ENCODE measurements at regions not wholly inside any gene's neighbourhood (a gene's known extent, or its start where the extent isn't known, plus 50 kb on each side); places are given as distances from the start of the nearest gene placed in this dataset.

DNA sequence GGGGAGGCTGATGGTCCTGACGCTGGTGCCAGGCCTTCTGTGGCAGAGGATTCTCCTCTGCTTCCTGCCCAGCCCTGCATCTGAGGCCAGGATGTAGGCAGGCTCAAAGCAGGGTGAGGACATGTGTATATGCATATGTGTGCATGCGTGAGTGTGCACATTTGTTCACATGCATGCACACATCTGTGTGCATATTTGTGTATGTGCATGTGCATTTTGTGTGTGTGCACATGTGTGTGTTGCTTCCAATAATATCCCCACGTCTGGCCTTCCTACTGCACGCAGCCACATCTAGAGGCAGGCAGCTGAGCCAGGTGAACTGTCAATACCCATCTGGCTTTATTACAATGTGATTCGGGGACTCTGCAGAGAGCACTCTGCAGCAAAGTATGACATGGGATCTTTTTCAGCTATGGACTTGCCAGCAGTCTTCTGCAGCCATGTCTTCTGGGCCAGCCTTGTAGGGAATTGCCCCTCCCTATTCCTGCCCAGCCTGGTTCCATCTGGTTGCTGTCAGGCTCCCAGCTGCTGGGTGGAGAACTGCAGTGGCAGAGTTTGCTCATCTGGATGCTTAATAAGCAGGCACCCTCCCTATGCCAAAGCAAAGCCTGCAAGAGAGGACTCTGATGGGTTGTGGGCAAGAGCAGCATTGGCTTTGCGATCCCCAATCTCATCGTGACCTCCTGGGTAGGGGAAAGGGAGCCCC, 140.7 kb downstream of the PFKFB3 start:
- no peak for DNase-seq

DNA sequence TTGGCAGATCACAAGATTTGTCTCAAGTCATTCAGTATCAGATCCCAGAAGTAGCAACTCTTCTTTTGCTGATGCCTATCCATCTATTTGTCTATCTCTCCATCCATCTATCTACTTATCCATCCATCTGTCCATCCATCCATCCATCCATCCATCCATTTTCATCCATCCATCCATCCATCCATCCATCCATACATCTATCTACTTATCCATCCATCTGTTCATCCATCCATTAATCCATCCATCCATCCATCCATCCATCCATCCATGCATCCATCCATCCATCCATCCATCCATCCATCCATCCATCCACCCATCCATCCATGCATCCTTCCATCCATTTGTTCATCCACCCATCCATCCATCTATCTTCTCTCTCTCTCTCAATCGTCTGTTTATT, 142.7 kb downstream of the PFKFB3 start:
- DNase-seq = no peak

DNA sequence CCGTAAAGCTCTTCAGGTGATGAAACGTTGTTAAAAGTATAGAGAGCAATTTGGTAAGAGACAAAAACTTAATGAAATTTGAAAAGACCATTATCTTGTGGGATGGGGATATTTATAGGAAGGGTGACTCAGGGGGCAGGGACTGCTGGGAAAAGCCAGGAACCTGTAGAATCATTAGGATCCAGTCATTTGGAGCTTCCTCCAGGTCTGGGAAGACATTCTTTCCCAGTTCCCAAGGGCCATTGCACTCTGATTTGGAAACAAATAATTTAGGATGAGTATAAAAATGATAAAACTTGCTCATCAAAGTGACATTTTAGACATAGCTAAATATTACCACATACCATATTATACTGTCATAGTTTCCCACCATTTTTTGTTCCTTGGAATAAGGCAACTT, 143.9 kb downstream of the PFKFB3 start:
- DNase-seq = no peak

DNA sequence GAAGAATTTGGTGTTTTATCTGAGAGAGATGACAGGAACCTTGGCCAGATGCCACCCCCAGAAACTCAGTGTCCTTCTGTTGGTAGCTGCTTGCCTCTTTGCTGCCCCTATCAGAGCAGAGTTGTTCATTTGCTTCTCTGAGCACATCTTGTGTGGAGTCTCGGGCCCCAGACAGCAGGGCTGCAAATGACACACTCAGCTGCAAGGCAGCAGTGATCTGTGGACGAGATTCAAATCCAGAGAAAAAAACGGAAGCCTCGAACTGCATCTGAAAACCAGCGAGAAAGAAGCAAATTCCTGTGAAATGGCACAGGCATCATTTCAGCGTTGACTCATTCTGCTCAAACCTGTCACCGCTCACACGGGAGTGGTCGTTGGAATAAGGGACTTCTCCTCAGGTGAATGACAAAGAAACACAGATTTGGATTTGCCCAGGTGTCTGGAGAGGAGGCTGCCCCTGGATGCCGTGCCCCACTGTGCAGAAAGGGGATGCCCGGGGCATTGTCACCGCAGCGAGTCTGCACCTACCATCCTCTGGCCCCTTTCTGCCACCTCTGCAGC, 144.7 kb downstream of the PFKFB3 start:
- DNase-seq = peak; percentile 52

DNA sequence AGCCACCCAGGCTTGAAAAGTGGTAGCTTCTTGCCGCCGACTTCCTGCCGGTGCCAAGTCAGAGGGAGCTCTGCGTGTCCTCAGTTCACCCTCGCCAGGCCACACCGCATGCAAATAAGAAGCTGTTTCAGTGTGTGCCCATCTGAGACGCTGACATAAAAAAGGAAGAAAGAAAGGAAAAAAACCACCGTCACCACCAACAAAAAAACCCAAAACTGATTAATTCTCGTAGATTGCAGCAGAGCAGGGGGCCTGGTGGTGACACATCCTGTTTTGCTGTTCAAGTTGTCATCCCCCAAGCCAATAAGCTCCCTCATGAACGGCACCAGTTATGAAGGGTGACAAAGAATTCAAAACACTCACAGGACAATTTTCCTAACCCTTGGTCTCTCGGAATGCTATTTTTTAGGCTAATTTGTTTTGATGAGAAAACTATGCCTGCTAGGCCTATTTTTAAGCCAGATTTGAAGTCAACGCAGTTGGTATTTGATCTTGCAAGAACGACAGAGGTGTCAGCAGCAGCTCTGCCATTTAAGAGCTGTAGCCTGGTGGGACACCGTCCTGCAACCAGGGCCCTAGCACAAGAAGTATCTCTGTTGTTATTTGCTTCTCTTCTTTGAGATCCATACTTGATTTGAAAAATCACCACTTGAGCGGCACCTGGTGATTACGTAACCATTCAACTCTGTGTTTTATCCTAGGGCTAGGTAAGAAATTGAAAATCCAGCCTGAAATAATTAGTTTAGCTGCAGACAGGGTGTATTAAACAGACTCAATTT, 145.6 kb downstream of the PFKFB3 start:
- peak; percentile 81 for DNase-seq

DNA sequence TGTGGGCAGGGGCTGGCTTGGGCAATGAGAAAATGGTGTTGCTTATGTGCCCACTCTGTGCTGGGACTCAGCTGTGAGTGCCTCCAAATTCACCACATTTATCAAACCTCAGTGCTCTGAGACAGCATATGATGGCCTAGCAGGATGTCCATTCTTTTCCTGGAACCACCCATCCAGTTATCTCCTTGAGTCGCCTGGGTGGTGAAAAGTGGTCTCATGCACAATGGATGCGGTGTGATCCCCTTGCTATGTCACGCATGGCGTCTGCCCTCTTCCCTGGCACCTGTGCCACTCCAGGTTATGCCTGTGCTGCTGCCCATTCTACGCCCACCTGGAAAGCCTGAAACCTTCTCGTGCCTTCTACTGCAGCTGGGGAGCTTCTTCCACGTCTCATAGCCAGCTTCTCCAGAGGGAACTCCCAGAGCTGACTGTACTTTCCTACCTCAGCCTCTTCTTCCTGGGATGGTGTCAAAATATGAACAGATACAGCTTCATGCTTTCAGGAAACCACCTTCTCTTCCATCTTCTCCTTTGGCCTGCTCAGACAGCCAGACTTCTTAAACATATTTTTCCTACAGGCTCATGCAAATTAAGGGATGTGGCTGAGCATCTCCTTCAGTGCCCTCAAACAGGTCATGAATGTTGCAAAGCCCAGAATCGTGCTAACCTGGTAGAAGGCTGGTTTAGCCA, 147.3 kb downstream of the PFKFB3 start:
- no peak for DNase-seq

DNA sequence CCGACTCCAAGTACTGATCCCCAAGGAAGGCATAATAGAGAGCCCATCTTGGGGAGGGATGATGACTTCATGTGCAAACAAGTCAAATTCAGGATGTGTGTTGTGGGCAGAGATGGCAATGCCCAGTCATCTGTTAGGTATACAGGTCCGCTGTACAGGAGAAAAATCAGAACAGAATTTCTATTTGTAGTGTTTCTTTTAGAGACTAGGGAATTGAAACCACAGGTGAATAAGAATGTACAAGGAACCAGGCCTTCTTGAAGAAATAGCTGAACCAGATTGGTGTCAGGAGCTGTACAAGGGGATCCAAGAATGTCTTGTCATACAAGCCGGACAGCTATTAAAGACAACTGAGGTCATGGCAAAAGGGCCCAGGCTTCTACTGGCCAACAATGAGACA, 147.9 kb downstream of the PFKFB3 start:
- DNase-seq = no peak

DNA sequence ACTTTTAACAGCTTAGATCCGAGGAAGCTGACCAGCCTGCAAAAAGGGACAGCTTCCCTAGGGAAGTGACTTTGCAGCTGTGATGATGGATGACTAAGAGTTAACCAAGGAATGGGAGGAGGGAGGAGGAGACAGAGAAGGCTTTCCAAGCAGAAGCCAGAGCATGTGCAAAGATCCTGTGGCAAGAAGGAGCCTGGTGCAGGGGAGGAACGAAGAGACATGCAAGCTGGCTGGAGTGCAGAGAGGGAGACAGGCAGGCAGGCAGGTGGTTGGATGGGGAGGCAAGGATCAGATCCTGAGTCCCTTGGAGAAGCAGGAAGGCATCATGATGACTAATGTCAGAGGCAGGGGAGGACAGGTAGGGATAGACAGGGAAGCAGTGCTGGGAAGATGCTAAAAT, 148.8 kb downstream of the PFKFB3 start:
- no peak for DNase-seq

DNA sequence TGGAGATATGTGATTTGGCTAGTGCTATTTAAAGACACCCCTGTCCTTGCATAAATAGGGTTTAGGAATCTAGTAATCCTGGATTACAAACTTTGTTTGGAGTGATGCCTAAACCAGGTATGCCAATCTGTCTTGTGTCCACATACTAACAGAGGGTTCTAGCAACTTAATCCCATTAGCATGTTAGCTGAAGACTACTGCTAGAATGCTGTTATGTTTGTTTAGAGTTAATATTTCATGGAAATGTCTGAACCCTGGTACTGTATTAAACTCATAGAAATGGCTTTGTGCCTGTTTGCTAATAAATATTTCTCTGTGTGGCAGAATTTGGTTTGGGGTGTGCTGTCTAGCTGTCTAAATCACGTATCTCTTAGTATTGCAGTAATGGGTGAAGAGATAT, 150.8 kb downstream of the PFKFB3 start:
- DNase-seq = no peak

DNA sequence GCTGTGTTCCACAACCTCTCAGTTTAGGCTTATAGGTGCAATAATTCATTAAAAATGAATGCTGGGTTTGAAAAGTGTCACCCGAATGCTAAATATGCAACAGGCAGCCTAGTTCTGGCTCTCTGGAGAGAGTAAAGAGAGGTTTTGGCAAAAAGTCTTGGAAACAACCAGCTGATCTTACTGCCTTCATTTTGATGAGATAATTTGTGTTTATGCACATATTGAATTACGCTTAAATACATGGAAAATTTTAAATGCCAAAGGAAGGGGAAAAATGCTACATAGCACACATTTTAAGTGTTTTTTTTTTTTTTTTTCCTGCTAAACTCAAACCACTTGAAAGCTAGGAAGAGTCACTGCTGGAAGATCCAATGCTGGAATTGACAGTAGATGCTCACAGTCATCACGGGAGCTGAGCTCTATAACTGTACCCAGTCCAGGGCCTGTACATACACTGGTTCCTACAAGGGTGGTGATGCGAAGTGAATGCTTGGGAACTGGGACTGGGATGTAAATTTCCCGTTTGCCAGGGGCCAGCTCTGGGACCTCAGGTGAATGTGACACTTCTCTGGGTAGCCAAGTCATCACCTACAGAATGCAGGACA, 151.5 kb downstream of the PFKFB3 start:
- no peak for DNase-seq

DNA sequence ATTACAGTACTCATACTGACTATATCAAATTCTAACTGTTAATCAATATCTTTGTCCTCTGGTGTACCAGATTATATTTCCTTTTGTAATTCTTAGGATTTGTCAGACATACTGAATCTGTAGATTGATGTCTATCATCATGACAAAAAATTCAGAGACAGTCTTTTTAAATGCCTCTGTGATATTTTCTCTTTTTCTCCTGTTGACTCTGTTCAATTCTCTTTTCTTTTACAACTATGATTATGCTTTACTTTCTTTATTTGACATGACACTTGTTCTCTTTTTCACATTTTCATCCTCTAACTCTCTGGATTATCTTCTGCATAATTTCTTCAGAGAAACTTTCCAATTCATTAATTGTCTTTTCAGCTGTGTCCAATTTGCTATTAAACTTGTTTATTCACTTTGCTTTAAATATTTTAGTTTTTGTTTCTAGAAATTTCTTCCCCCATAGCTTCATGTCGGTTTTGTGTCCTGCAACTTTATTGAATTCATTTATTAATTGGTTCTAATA, 153.6 kb downstream of the PFKFB3 start:
- no peak for DNase-seq

DNA sequence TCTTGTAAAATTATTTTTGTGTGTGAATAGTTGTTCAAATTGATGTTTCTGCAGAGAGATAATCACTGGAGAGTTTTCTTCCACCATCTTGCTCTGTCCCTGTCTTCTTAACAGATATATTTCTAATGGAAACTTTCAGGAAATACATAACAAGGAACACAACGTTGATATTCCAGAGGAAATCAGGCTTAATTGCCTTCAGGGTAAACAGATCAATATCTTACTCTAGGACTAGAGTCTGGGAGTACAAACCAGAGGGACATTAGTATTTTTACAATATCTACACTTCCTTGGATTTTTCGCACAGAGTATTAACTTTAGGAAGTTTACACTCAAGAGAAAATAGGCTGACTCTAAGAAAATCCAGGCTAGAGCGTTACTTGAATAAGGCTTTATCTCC, 159.1 kb downstream of the PFKFB3 start:
- no peak for DNase-seq

DNA sequence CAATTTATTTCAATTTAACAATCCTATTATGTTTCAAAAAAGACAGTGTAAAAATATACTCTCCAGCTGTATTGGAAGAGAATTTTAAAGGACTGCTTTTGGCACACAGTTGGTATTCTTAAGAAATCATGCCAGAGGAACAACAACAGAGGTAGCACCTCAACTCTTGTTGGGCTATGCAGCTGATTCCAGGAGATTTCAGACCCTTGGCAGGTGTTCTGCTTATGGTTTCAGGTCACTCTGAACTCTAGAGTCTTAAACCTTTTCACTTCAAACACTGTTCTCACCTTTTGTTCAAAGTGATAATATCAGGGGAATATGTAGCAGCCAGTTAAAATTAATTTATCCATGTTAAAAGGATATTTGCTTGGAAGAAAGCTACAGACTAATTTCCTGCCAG, 160.1 kb downstream of the PFKFB3 start:
- DNase-seq = no peak

DNA sequence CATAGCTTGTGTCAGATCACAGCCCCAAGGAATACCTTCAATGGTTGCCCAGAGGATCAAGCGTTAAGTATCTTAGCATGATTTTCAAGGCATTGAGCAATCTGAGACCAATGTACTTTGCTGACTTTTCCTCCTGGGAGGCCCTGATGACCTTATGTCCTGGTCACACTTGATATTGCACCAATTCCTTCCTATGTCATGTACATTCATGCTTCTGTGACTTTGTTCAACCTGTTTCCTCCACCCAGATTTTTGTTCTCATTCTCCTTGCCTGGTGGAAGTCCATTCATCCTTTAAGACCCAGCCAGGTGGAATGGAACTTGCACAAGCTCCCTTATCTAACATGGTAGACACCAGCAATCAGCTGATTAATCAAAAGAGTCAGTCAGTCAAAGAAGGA, 160.8 kb downstream of the PFKFB3 start:
- DNase-seq = no peak

DNA sequence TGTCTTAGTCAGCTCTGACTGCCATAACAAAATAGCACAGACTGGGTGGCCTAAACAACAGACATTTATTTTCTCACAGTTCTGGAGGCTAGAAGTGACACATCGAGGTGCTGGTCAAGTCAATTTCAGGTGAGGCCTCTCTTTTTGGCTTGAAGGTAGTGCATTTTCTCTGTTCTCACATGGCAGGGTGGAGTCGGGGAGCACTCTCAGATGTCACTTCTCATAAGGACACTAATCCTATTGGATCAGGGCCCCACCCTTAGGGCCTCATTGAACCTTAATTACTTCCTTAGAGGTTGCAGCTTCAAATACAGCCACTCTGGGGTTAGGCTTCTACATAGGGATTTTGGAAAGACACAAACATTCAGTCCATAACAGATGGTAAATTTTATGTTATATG, 161.6 kb downstream of the PFKFB3 start:
- DNase-seq = no peak

DNA sequence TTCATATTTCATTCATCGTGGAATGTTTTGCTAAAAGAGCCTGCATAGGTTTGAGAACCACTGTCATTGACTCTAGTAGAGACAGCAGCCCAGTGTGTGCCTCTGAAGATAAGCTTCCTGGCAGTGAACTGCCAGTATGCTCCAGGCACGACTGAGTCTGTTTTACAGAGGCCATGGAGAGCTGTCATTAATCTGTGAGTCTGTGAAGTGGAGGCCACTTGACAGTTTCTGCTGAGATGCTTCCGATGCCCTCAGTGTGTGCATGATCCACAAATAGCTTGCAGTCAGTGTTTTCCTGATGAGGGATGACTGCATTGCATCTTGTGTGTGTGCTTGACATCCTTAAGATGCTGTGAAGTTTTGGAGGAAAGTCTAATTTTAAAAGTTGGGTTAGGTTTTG, 162.2 kb downstream of the PFKFB3 start:
- DNase-seq = no peak

DNA sequence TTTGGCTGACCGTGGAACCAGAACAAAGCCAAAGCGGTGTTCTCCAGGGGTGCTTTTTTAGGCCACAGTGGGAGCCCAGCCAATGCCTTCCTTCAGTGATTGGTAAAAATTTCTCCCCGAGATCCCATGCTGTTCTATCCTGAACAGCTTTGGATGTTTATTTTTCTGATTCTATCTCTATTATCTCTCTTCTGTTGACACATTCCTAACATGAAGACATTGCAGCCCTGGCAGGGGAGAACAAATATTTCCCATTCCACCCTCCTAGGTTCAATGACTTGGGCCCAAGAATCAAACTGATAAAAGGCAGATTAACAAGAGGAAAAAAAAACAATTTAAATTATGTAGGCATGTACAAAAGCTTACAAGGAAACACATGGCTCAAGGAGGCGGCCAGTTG, 162.7 kb downstream of the PFKFB3 start:
- no peak for DNase-seq

All from activated CD8-positive, alpha-beta memory T cell treated with anti-CD3 and anti-CD28 coated beads, Interleukin-2, amount 50 U/mL, for 4 hours (primary cell).